H1 (cell line): ENCODE measurements at regions not wholly inside any gene's neighbourhood (a gene's known extent, or its start where the extent isn't known, plus 50 kb on each side); places are given as distances from the start of the nearest gene placed in this dataset.

Experiments used
- CHD7 ChIP-seq: fragments of 300-600 bp; sonication (generic); IDR thresholded peaks from 2 replicates; pipeline ENCODE4 v1.7.1; 2012; ENCODE audit warnings: low read length, moderate library complexity, mild to moderate bottlenecking, inconsistent platforms; ENCODE audit not compliant: insufficient replicate concordance

GRCh38 chr2:82848285-82848684 is 1610.8 kb downstream of the SUCLG1 start (continued):
- TF ChIP-seq CHD7 = no peak
